Activated CD8-positive, alpha-beta memory T cell treated with anti-CD3 and anti-CD28 coated beads, Interleukin-2, amount 10 ng/mL, durations not matched to agents 7 days and 5 days (primary cell): ENCODE measurements at regions not wholly inside any gene's neighbourhood (a gene's known extent, or its start where the extent isn't known, plus 50 kb on each side); places are given as distances from the start of the nearest gene placed in this dataset.
"Not testable (repeated sequence)": the region's sequence is repeated elsewhere in the genome, so short reads cannot be mapped to it uniquely, and the experiment has no call there.

Experiments
- ATAC-seq: fragments of 150-1000 bp; cut with Tn5 transposase; one replicate; pipeline ENCODE4 v1.10.0; 2021; ENCODE audit warnings: moderate library complexity
- CTCF ChIA-PET: fragments of 350-600 bp; sonication (Branson Sonifier 250); formaldehyde crosslinking; loops from one replicate; lab custom pipeline; 2021; ENCODE audit warnings: antibody characterized with exemption; lab: Charles Lee
- DNase-seq: peaks from one replicate; pipeline ENCODE4 v3.0.0-alpha.2; 2020
- H3K27ac Mint-ChIP-seq: one replicate; pipeline ENCODE4 v1.8.0; 2021; ENCODE audit warnings: mild to moderate bottlenecking, mixed read lengths
- H3K27me3 Mint-ChIP-seq: one replicate; pipeline ENCODE4 v1.8.0; 2021; ENCODE audit warnings: mixed read lengths
- H3K36me3 Mint-ChIP-seq: one replicate; pipeline ENCODE4 v1.8.0; 2021; ENCODE audit warnings: mild to moderate bottlenecking, mixed read lengths
- H3K4me1 Mint-ChIP-seq: one replicate; pipeline ENCODE4 v1.8.0; 2021; ENCODE audit warnings: mixed read lengths
- H3K4me3 Mint-ChIP-seq: one replicate; pipeline ENCODE4 v1.8.0; 2021; ENCODE audit warnings: mild to moderate bottlenecking, moderate library complexity, mixed read lengths
- H3K9me3 Mint-ChIP-seq: one replicate; pipeline ENCODE4 v1.8.0; 2022; ENCODE audit warnings: low read depth, mixed read lengths

DNA sequence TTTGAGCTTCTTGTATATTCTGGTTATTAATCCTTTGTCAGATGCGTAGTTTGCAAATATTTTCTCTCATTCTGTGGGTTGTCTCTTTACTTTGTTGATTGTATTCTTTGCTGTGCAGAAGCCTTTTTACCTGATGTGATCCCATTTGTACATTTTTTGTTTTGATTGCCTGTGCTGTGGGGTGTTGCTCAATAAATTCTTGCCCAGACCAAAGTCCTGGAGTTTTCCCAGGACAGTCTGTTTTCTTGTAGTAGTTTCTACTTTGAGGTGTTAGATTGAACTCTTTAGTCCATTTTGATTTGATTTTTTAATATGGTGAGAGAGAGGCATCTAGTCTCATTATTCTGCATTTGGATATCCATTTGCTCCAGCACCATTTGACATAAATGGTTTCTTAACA, 588.7 kb upstream of the MBL2 start:
- Mint-ChIP-seq H3K27me3 (no peaks in the 10 kb centered on the region), H3K27ac (no peak overlapping the region), H3K9me3 (peaks cover 10% of the 10 kb centered on the region), H3K4me3 (no peak overlapping the region), H3K36me3 (no peaks in the 10 kb centered on the region), H3K4me1 (no peaks in the 10 kb centered on the region)
- ATAC-seq (no peak), DNase-seq (no peak)
- CTCF ChIA-PET, result no interaction called here

DNA sequence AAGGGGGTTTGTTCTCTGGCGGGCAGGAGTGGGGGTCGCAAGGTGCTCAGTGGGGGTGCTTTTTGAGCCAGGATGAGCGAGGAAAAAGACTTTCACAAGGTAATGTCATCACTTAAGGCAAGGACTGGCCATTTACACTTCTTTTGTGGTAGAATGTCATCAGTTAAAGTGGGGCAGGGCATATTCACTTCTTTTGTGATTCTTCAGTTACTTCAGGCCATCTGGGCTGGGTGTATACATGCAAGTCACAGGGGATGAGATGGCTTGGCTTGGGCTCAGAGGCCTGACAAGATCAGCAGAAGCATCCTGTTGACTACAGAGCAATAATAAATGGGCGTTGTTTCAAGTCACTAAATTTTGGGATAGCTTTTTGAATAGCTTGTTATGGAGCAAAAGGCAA, 586.4 kb upstream of the MBL2 start:
- H3K27me3 Mint-ChIP-seq, ATAC-seq, H3K4me1 Mint-ChIP-seq, H3K4me3 Mint-ChIP-seq, DNase-seq, CTCF ChIA-PET, H3K36me3 Mint-ChIP-seq, H3K27ac Mint-ChIP-seq: not testable (repeated sequence)
- H3K9me3 Mint-ChIP-seq, result peaks cover 12% of the 10 kb centered on the region

DNA sequence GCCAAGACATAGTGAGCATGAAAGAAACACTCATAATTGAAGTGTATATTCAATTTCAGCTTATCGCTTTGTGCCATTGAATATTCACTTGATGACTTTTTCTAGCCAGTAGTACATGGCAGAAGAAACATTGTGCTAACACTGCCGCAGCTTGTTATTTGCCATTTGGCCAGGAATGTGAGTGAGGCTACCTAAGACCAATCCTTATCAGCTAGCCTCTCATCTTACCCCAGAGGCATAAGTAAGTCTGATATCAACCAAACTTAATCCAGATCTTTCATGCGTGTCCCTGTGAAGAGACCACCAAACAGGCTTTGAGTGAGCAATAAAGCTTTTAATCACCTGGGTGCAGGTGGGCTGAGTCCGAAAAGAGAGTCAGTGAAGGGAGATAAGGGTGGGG, 586.0 kb upstream of the MBL2 start:
- H3K4me1 Mint-ChIP-seq, result no peaks in the 10 kb centered on the region
- no peak for ATAC-seq
- peaks cover 12% of the 10 kb centered on the region for H3K9me3 Mint-ChIP-seq
- CTCF ChIA-PET, result no interaction called here
- H3K27ac Mint-ChIP-seq, result no peak overlapping the region
- H3K36me3 Mint-ChIP-seq, result no peaks in the 10 kb centered on the region
- DNase-seq, result no peak
- no peak overlapping the region for H3K4me3 Mint-ChIP-seq
- no peaks in the 10 kb centered on the region for H3K27me3 Mint-ChIP-seq

DNA sequence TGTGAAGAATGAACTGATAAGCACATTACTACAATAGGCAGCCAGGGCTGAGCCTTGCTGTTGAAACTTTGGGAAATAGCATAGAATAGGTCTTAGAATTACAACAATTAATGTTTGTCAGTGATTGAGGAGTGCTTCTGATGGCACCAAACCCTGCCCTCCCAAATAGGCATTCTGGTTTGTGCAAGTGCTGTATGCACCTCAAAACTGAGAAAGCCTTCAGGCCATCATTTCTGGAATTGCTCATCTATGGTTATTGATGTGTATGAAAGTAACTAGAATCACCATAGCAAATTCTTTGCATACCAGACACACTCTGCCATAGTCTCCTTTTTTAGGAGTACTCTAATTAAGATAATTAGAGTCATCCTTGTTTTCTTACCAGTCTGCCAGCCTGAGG, 585.0 kb upstream of the MBL2 start:
- ATAC-seq (no peak), DNase-seq (no peak)
- H3K9me3 Mint-ChIP-seq, result peaks cover 12% of the 10 kb centered on the region
- no peaks in the 10 kb centered on the region for H3K4me1 Mint-ChIP-seq
- CTCF ChIA-PET, result no interaction called here
- H3K36me3 Mint-ChIP-seq, result no peaks in the 10 kb centered on the region
- no peak overlapping the region for H3K4me3 Mint-ChIP-seq
- H3K27me3 Mint-ChIP-seq, result no peaks in the 10 kb centered on the region
- no peak overlapping the region for H3K27ac Mint-ChIP-seq

DNA sequence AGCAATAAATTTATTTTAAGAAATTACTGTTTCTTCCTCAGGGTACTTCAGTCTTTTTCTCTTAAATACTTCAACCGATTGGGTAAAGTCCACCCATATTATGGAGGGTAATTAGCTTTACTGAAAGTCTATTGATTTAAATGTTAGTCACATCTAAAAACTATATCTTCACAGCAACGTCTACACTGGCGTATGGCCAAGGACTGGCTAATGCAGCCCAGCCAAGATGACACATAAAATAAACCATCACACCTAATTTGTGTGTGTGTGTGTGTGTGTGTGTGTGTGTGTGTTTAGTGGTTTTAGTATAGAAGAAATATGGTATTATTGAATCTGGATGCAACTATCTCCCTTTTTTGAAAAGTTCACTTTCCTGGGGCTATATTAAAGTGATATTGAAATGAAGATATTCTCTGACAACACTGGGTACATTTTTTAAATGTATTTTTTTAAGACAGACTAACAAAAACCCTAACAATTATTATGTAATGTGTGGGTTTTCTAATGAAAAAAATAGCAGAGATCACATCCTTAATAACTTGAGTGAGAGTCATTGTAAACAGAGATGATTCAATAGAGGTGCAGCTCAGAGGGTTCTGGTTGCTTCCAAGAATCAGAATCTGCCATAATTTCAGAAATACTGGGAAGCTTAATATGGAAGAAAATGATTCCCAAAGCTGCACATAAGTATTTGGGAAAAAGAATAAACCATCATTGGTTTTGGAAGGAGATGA, 584.2 kb upstream of the MBL2 start:
- H3K36me3 Mint-ChIP-seq, result no peaks in the 10 kb centered on the region

DNA sequence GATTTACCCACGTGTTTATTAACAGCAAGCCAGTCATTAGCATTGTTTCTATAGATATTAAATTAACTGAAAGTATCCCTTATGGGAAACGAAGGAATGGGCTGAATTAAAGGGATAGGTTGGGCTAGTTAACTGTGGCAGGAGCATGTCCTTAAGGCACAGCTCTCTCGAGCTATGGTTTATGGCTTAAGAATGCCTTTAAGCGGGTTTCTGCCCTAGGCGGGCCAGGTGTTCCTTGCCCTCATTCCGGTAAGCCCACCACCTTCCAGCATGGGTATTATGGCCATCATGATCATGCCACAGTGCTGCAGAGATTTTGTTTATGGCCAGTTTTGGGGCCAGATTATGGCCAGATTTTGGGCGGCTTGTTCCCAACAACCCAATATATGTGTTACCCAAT, 569.9 kb upstream of the MBL2 start:
- H3K36me3 Mint-ChIP-seq, ATAC-seq, H3K4me3 Mint-ChIP-seq, H3K9me3 Mint-ChIP-seq, H3K27ac Mint-ChIP-seq, H3K4me1 Mint-ChIP-seq, H3K27me3 Mint-ChIP-seq, CTCF ChIA-PET, DNase-seq: not testable (repeated sequence)

More for the DNA sequence above, 584.2 kb upstream of the MBL2 start:
- CTCF ChIA-PET, result no interaction called here
- no peaks in the 10 kb centered on the region for H3K27me3 Mint-ChIP-seq
- ATAC-seq (no peak), DNase-seq (no peak)
- H3K9me3 Mint-ChIP-seq, result peaks cover 12% of the 10 kb centered on the region
- no peaks in the 10 kb centered on the region for H3K4me1 Mint-ChIP-seq
- H3K27ac Mint-ChIP-seq, result no peak overlapping the region
- H3K4me3 Mint-ChIP-seq, result no peak overlapping the region

DNA sequence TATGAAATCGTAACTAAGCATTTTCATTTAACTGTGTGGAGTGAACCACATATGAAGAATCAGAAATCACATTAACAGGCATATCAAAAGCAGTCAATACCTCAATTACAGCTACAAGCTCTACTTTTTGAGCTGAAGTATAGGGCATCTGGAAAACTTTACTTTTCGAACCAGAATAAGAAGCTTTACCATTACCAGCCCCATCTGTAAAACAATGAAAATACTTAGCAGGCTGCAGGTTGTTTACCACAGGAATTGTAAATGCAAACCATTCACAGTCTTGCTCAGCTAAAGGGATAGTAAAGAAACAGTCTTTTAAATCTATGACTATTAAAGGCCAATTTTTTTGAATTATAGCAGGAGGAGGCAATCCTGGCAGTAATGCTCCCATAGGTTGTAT, 565.6 kb upstream of the MBL2 start:
- DNase-seq, CTCF ChIA-PET, H3K27ac Mint-ChIP-seq, ATAC-seq, H3K4me3 Mint-ChIP-seq, H3K27me3 Mint-ChIP-seq, H3K4me1 Mint-ChIP-seq, H3K36me3 Mint-ChIP-seq: not testable (repeated sequence)
- peaks cover 10% of the 10 kb centered on the region for H3K9me3 Mint-ChIP-seq

DNA sequence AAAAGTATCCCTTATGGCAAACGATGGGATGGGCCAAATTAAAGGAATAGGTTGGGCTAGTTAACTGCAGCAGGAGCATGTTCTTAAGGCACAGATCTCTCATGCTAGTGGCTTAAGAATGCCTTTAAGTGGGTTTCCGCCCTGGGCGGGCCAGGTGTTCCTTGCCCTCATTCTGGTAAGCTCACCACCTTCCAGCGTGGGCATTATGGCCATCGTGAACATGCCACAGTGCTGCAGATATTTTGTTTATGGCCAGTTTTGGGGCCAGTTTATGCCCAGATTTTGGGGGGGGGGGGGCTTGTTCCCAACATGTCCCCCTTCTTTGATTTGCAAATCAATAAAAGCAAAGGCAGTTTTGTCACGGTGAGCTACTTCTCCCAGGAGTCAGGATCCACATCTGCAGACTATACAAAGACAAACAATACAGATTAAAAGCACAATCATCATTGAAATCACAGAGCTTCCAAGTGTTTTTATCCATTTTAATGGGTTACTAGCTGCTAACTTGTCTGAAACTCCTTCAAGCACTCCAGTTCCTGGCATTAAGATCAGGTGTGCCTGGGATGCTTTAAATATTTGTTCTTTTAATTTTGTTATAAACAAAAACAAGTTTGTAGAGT, 563.3 kb upstream of the MBL2 start:
- H3K36me3 Mint-ChIP-seq, H3K4me3 Mint-ChIP-seq, ATAC-seq, DNase-seq, H3K27ac Mint-ChIP-seq, H3K4me1 Mint-ChIP-seq, CTCF ChIA-PET, H3K27me3 Mint-ChIP-seq: not testable (repeated sequence)
- H3K9me3 Mint-ChIP-seq, result peaks cover 12% of the 10 kb centered on the region

DNA sequence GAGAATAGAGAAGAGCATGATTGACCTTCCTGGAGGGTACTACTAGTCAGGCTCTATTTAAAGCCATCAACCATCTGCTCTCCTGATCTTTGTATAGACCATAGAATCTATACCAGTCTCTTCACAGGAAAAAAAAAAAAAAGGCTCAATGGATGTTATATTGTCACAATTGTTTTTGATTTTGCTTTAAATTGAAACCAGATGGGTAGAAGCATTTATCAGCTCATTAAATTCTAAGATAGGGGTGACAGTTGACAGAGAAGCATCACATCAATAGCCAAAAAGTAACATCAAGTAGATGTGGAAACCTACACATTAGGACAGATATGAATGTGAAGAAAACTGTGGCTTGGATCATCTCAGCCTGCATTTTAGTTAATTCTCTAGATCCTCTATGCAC, 558.9 kb upstream of the MBL2 start:
- Mint-ChIP-seq H3K9me3 (peaks cover 11% of the 10 kb centered on the region), H3K27me3 (no peaks in the 10 kb centered on the region), H3K36me3 (no peaks in the 10 kb centered on the region), H3K4me1 (no peaks in the 10 kb centered on the region), H3K4me3 (no peak overlapping the region), H3K27ac (no peak overlapping the region)
- ATAC-seq (no peak), DNase-seq (no peak)
- CTCF ChIA-PET, result no interaction called here

DNA sequence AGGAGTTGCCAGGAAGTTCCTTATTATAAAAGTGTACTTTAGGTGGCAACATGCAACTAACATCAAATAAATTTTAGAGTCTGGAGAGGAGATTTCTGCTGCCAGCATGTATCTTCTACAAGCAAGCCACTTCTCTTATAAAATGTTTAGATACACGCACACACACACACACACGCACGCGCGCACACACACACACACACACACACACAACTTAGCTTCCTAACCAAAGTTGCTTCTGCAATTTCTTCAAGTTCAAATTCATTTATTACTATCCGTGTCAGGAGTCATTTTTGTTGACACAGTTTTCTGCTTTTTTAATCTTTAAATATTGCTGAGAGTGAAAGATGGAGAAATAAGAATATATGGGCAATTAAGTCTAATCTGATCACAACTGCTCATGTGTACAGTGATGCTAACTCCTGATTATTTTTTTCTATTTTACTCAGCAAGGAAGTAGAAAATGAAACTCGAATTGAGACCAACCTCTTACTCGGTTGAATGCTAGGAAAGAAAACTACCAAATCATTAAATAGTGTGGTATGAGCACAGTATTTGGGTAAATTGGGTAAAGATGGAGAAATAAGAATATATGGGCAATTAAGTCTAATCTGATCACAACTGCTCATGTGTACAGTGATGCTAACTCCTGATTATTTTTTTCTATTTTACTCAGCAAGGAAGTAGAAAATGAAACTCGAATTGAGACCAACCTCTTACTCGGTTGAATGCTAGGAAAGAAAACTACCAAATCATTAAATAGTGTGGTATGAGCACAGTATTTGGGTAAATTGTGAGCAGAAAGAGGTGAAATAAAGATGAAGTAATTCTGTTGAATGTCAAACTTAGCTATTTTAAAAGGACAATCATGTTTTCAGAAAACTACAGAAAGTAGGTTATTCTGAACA, 554.1 kb upstream of the MBL2 start:
- CTCF ChIA-PET, H3K27ac Mint-ChIP-seq, H3K9me3 Mint-ChIP-seq, H3K4me1 Mint-ChIP-seq, H3K4me3 Mint-ChIP-seq, H3K27me3 Mint-ChIP-seq, H3K36me3 Mint-ChIP-seq, ATAC-seq, DNase-seq: not testable (repeated sequence)

DNA sequence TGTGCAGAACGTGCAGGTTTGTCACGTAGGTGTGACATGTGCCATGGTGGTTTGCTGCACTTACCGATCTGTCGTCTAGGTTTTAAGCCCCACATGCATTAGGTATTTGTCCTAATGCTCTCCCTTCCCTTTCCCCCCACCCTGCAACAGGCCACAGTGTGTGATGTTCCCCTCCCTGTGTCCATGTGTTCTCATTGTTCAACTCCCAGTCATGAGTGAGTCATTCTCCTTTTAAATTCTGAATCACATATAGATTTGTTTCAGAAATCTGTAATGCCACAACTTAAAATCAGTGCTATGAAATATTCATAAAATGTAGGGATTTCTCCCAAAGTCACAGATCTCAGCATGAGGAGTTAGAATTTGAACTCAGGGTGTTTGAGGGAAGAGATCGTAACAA, 552.5 kb upstream of the MBL2 start:
- DNase-seq (no peak), ATAC-seq (no peak)
- Mint-ChIP-seq H3K4me3 (no peak overlapping the region), H3K36me3 (no peaks in the 10 kb centered on the region), H3K27me3 (no peaks in the 10 kb centered on the region), H3K4me1 (no peaks in the 10 kb centered on the region), H3K9me3 (peaks cover 6% of the 10 kb centered on the region), H3K27ac (no peak overlapping the region)
- CTCF ChIA-PET, result no interaction called here

DNA sequence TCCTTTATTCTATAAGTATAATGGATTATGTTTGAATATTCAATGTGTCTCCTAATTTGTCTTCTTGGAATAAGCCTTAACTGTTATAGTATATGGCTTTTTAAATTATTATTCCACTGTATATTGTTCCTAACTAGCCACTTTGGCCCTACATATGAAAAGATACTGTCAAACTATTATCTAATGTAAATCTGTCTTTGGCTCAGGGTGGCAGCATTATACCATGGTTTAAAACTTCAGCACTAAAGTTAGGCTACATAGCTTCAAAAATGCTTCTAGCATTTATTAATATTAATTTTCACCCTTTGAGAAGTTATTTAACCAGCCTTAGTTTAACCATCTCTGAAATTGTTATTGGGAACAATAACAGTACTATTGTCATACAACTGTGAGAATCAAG, 543.1 kb upstream of the MBL2 start:
- H3K27me3 Mint-ChIP-seq, result no peaks in the 10 kb centered on the region
- DNase-seq, result no peak
- CTCF ChIA-PET, result no interaction called here
- no peak overlapping the region for H3K4me3 Mint-ChIP-seq
- no peak for ATAC-seq
- no peak overlapping the region for H3K27ac Mint-ChIP-seq
- no peaks in the 10 kb centered on the region for H3K9me3 Mint-ChIP-seq
- no peaks in the 10 kb centered on the region for H3K4me1 Mint-ChIP-seq
- no peaks in the 10 kb centered on the region for H3K36me3 Mint-ChIP-seq

DNA sequence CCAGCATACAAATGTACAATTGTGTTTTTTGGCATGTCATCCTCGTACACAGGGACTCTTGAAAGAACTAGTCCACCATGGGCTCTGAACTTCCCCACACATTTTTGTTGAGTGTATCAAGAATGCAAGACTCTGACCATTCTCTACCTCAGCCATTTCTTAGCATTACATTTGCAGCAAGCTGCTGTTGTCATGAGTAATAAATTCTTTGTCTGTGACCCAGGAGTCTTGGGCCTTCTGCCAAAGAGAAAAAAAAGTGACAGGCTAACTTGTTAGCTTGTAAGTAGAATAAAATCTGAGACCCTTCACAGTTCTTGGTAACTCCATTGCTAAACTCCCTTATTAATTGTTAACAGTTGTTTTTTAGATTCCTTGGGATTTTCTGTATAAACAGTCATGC, 542.3 kb upstream of the MBL2 start:
- DNase-seq (no peak), ATAC-seq (no peak)
- H3K4me3 Mint-ChIP-seq, result no peak overlapping the region
- H3K27me3 Mint-ChIP-seq, result no peaks in the 10 kb centered on the region
- no peak overlapping the region for H3K27ac Mint-ChIP-seq
- H3K9me3 Mint-ChIP-seq, result no peaks in the 10 kb centered on the region
- no peaks in the 10 kb centered on the region for H3K36me3 Mint-ChIP-seq
- no peaks in the 10 kb centered on the region for H3K4me1 Mint-ChIP-seq
- CTCF ChIA-PET, result no interaction called here

DNA sequence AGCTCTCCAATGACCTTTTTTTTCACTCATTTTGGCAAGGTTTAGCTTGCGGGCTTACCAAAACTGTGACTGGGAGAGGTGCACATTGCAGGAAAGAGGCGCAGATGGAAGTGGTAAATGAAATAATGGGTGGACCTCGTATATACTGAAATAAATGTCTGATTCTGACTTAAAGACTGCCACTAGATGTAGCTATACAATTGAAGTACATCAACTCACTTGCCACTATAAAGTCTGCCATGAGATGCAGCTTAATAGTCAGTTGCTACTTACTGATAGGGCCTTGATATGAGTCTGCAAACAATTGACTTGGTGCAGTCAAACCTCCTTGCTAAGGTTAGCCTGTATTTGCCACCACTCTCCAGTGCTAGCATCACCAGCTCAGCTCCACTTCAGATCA, 525.9 kb upstream of the MBL2 start:
- no peak overlapping the region for H3K27ac Mint-ChIP-seq
- no peaks in the 10 kb centered on the region for H3K27me3 Mint-ChIP-seq
- no peak for DNase-seq
- no peak for ATAC-seq
- CTCF ChIA-PET, result no interaction called here
- peaks cover 4% of the 10 kb centered on the region for H3K9me3 Mint-ChIP-seq
- H3K4me1 Mint-ChIP-seq, result no peaks in the 10 kb centered on the region
- no peak overlapping the region for H3K4me3 Mint-ChIP-seq
- no peaks in the 10 kb centered on the region for H3K36me3 Mint-ChIP-seq
